Limb (tissue), 2 donors: ENCODE measurements at regions not wholly inside any gene's neighbourhood (a gene's known extent, or its start where the extent isn't known, plus 50 kb on each side); places are given as distances from the start of the nearest gene placed in this dataset.
"Not testable (repeated sequence)": the region's sequence is repeated elsewhere in the genome, so short reads cannot be mapped to it uniquely, and the experiment has no call there.

Experiments
- DNase-seq, 2 donors: peaks; one replicate each; pipeline ENCODE4 v3.0.0-alpha.2; 2016; ENCODE audit errors: extremely low spot score in 2 of 2

GRCh38 chr7:130845581-130846085 lies 111.6 kb upstream of the KLF14 start:
- DNase-seq: no peak

DNA sequence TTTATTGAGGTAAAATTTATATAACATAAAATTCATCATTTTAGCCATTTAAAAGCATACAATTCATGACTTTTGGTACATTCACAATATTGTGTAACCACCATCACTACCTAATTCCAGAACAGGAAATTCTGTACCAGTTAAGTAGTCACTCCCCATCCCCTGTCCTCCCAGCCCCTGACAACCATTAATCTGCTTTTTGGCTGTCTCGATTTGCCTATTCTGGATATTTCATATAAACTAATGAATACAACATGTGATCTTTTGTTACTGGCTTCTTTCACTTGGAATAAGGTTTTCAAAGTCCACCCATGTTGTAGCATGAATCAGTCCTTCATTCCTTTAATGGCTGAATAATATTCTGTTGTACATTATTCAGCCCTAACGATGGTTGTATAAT lies 115.6 kb upstream of the KLF14 start:
- DNase-seq: no peak

GRCh38 chr7:130850956-130851355 lies 116.9 kb upstream of the KLF14 start:
- no peak for DNase-seq

DNA sequence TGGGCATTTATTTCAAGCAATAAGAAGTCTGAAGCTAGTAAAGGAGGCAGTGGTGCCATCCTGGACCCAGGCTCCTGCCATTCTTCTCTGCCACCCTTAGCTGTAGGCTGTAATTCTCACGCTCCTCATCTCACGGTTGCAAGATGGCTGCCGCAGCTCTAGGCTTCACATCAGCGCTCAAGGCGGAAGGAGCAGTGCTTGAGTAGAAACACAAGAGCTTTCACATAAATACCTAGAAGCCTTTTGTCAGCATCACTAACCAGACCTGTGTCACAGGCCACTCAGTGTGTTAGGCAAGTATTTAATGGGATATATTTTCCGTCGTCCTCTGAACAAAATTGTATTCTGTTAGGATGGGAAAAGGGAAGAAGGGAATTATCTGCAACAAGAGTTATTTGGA lies 118.9 kb upstream of the KLF14 start:
- DNase-seq: no peak

- DNase-seq: no peak
These were observed 119.7 kb upstream of the KLF14 start for GRCh38 chr7:130853503-130854279.

- DNase-seq: no peak
These were observed 120.5 kb upstream of the KLF14 start for GRCh38 chr7:130854481-130854880.

DNA sequence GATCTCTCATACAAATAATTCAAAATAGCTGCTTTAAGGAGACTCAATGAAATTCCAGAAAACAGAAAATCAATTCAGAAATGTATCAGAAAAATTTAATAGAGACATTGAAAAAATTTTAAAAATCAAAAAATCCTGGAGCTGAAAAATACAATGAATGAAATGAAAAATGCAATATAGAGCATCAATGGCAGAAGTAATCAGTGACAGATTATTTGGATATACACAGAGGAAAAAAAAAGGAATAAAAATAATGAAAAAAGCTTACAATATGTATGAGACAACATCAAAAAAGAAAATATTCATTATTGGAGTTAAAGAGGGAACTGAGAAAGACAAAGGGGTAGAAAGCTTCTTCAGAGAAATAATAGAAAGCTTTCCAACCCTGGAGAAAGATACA lies 122.9 kb upstream of the KLF14 start:
- DNase-seq: no peak

GRCh38 chr7:130860832-130861231 lies 126.8 kb upstream of the KLF14 start:
- DNase-seq: not testable (repeated sequence)

GRCh38 chr7:130865408-130866236 lies 131.6 kb upstream of the KLF14 start:
- DNase-seq: no peak

- DNase-seq: no peak
These were observed 133.0 kb upstream of the KLF14 start for GRCh38 chr7:130867039-130867438.

DNA sequence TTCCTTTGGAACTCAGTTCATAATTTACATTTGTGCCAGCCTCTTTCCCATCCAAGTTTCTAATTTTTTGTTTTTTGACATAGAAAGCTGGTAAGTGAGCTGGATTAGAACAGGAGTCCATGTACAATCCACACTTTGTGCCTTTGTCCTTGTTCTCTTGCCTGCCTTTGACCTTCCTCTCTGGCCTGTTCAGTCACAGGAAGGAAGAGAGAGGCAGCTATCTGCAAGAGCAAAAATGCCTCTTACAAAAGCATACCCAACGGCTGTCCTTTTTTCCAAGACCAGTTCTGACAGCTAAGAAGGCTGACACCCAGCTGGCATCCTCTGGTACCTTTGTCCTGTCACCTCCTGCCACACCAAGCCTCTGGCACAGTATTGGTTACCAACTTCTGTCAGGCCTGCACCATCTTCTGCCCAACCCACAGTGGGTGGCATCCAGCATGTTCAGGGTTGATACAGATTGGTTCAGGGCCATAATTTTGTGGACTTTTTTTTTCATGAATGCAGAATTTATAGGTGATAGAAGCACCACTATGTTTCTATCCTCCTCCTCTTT lies 133.7 kb upstream of the KLF14 start:
- DNase-seq: no peak

DNA sequence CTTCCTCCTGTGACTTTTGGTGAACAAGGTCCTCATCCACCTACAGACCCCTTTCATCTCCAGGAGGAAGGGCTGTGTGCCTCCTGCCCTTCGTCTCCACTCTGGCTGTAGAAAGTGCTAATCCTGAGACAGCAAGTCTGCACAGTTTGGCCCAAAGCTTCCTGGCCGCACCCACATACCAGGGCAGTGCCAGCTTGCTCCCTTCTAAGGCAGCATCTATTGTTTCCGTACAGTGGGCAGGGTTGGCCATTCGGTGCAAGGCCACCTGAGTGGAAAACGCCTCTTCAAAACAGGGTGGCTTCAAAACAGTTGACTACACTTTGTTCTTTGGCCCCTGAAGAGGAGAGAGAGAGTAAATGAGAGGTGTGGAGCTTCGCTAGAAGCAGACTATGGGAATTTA lies 134.1 kb upstream of the KLF14 start:
- DNase-seq: no peak

DNA sequence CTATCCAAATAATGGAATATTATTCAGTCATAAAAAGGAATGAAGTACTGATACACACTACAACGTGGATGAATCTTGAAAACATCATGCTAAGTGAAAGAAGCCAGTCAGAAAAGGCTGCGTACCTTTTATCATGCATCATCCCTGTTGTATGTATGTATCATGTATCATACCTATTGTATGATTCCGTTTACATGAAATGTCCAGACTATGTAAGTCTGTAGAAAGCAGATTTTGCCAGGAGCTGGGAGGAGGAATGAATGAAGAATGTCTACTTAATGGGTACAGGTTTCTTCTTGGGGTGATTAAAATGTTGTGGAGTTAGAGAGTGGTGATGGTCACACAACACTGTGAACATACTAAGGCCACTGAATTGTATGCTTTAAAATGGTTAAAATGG lies 135.9 kb upstream of the KLF14 start:
- DNase-seq: no peak

GRCh38 chr7:130872341-130872740 lies 138.3 kb upstream of the KLF14 start:
- DNase-seq: no peak

- DNase-seq: no peak
These were observed 138.9 kb upstream of the KLF14 start for GRCh38 chr7:130872756-130873448.

DNA sequence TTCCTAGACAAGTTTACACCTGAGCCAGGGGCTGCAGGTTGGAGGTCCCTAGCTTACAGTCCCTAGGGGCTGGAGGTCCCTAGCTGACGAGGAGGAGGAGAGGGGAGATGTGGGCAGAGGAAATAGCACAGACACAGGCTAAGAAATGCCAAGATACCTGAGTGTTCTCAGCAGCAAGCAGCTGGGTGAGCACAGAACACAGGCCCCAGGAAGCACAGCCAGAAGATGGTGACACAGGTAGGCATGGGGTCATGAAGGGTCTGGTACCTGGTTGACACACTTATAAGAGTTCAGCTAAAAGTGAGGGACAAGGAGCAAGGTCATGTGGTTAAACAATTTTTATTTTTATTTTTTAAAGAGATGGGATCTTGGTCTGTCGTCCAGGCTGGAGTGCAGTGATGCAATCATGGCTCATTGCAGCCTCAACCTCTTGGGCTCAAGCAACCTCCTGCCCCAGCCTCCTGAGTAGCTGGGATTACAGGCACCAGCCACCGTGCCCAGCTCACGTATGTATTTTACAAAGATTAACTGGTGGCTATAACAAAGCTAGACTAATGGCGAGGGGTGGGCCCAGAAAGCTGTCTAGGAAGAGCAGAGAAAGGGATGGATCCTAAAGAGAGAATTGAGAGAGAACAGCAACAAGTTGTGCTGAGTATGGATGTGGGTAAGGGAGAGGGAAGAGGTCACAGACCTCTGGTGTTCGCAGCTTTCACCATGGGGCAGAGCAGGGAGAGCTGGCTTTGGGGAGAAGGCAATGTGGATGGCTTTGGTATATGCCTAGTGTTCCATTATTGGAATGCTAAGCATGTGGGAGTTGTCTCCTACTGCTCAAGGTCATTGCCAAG lies 140.3 kb upstream of the KLF14 start:
- no peak for DNase-seq

- DNase-seq: no peak
These were observed 141.3 kb upstream of the KLF14 start for GRCh38 chr7:130875265-130875741.

- no peak for DNase-seq
These were observed 141.9 kb upstream of the KLF14 start for GRCh38 chr7:130875901-130876300.

- no peak for DNase-seq
These were observed 143.4 kb upstream of the KLF14 start for GRCh38 chr7:130877236-130877990.

GRCh38 chr7:130877991-130878305 lies 143.9 kb upstream of the KLF14 start:
- DNase-seq: no peak
